ENCODE measurements at regions not wholly inside any gene's neighbourhood (a gene's known extent, or its start where the extent isn't known, plus 50 kb on each side); places are given as distances from the start of the nearest gene placed in this dataset.
"Not testable (repeated sequence)": the region's sequence is repeated elsewhere in the genome, so short reads cannot be mapped to it uniquely, and the experiment has no call there.

- H3K9me3 Mint-ChIP-seq: peaks cover 32% of the 10 kb centered on the region
- peaks cover 47% of the 10 kb centered on the region for H3K27me3 Mint-ChIP-seq (ENCODE audit: low read depth, poor library complexity)
- peaks cover 12% of the 10 kb centered on the region for H3K4me1 Mint-ChIP-seq
- no peak for TF ChIP-seq CTCF (IDR thresholded peaks at IDR 0.05)
- DNase-seq: no peak
- peaks cover 9% of the 10 kb centered on the region for H3K36me3 Mint-ChIP-seq (ENCODE audit: low read depth)
- peak overlapping the region; percentile 71 for H3K4me3 Mint-ChIP-seq
- H3K27ac Mint-ChIP-seq: no peak overlapping the region
These were observed 388.5 kb downstream of the SEC14L1 start for GRCh38 chr17:77529328-77529650.

GRCh38 chr17:77530591-77530990, 389.8 kb downstream of the SEC14L1 start:
- peaks cover 47% of the 10 kb centered on the region for H3K27me3 Mint-ChIP-seq (ENCODE audit: low read depth, poor library complexity)
- DNase-seq: no peak
- H3K4me1 Mint-ChIP-seq: peaks cover 12% of the 10 kb centered on the region
- H3K9me3 Mint-ChIP-seq: peaks cover 27% of the 10 kb centered on the region
- no peak for TF ChIP-seq CTCF (IDR thresholded peaks at IDR 0.05)
- H3K27ac Mint-ChIP-seq: no peak overlapping the region
- H3K4me3 Mint-ChIP-seq: no peak overlapping the region
- H3K36me3 Mint-ChIP-seq (ENCODE audit: low read depth): peaks cover 10% of the 10 kb centered on the region

GRCh38 chr17:77531002-77531401, 390.2 kb downstream of the SEC14L1 start:
- peaks cover 27% of the 10 kb centered on the region for H3K9me3 Mint-ChIP-seq
- no peak overlapping the region for H3K27ac Mint-ChIP-seq
- no peak for DNase-seq
- peaks cover 10% of the 10 kb centered on the region for H3K36me3 Mint-ChIP-seq (ENCODE audit: low read depth)
- peaks cover 47% of the 10 kb centered on the region for H3K27me3 Mint-ChIP-seq (ENCODE audit: low read depth, poor library complexity)
- no peak for TF ChIP-seq CTCF (IDR thresholded peaks at IDR 0.05)
- H3K4me1 Mint-ChIP-seq: peaks cover 12% of the 10 kb centered on the region
- H3K4me3 Mint-ChIP-seq: no peak overlapping the region

GRCh38 chr17:77531641-77532040, 390.9 kb downstream of the SEC14L1 start:
- Mint-ChIP-seq H3K4me3 (no peak overlapping the region), H3K4me1 (peaks cover 12% of the 10 kb centered on the region), H3K36me3 (ENCODE audit: low read depth) (peaks cover 10% of the 10 kb centered on the region), H3K27ac (no peak overlapping the region), H3K27me3 (ENCODE audit: low read depth, poor library complexity) (peaks cover 47% of the 10 kb centered on the region), H3K9me3 (peaks cover 25% of the 10 kb centered on the region)
- no peak for TF ChIP-seq CTCF (IDR thresholded peaks at IDR 0.05)
- no peak for DNase-seq

GRCh38 chr17:77533697-77534096, 392.9 kb downstream of the SEC14L1 start:
- H3K27me3 Mint-ChIP-seq (ENCODE audit: low read depth, poor library complexity): peaks cover 56% of the 10 kb centered on the region
- peaks cover 17% of the 10 kb centered on the region for H3K9me3 Mint-ChIP-seq
- H3K4me1 Mint-ChIP-seq; H3K27ac Mint-ChIP-seq; DNase-seq; H3K4me3 Mint-ChIP-seq; H3K36me3 Mint-ChIP-seq (ENCODE audit: low read depth): not testable (repeated sequence)

GRCh38 chr17:77534137-77534536, 393.4 kb downstream of the SEC14L1 start:
- DNase-seq: no peak
- Mint-ChIP-seq H3K27ac (no peak overlapping the region), H3K27me3 (ENCODE audit: low read depth, poor library complexity) (peaks cover 59% of the 10 kb centered on the region), H3K4me1 (no peaks in the 10 kb centered on the region), H3K36me3 (ENCODE audit: low read depth) (peaks cover 4% of the 10 kb centered on the region), H3K4me3 (no peak overlapping the region), H3K9me3 (peaks cover 17% of the 10 kb centered on the region)
- no peak for TF ChIP-seq CTCF (IDR thresholded peaks at IDR 0.05)
